ENCODE measurements at regions not wholly inside any gene's neighbourhood (a gene's known extent, or its start where the extent isn't known, plus 50 kb on each side); places are given as distances from the start of the nearest gene placed in this dataset.

GRCh38 chr2:83764447-83765005 is 694.6 kb downstream of the SUCLG1 start:
- Histone ChIP-seq H3K4me1 (ENCODE audit: control insufficient read depth in 5 of 5, insufficient read depth in 5 of 5, low read length in 5 of 5) (no peaks in the 10 kb centered on the region), H3K9me3 (ENCODE audit: control insufficient read depth in 4 of 4, insufficient read depth in 3 of 4, low read length in 3 of 4) (peaks cover 0 to 8% (median 4%) of the 10 kb centered on the region in 4 donors), H3K4me3 (no peak overlapping the region), H3K36me3 (ENCODE audit: control insufficient read depth in 4 of 4, insufficient read depth in 4 of 4, low read length in 4 of 4) (no peaks in the 10 kb centered on the region), H3K27ac (ENCODE audit: low read depth in 1 of 2, low read length in 1 of 2) (no peak overlapping the region), H3K27me3 (ENCODE audit: control insufficient read depth in 3 of 3, insufficient read depth in 3 of 3, low read length in 2 of 3) (no peaks in the 10 kb centered on the region), H3K9ac (ENCODE audit: insufficient read depth in 1 of 2, low read length in 2 of 2) (no peak overlapping the region)
- ATAC-seq (ENCODE audit: insufficient read depth, low FRiP score), result no peak
- 88 to 91% methylated on average over 5 of the region's 5 CpGs for WGBS, 2 donors
- TF ChIP-seq, protein P1, sequence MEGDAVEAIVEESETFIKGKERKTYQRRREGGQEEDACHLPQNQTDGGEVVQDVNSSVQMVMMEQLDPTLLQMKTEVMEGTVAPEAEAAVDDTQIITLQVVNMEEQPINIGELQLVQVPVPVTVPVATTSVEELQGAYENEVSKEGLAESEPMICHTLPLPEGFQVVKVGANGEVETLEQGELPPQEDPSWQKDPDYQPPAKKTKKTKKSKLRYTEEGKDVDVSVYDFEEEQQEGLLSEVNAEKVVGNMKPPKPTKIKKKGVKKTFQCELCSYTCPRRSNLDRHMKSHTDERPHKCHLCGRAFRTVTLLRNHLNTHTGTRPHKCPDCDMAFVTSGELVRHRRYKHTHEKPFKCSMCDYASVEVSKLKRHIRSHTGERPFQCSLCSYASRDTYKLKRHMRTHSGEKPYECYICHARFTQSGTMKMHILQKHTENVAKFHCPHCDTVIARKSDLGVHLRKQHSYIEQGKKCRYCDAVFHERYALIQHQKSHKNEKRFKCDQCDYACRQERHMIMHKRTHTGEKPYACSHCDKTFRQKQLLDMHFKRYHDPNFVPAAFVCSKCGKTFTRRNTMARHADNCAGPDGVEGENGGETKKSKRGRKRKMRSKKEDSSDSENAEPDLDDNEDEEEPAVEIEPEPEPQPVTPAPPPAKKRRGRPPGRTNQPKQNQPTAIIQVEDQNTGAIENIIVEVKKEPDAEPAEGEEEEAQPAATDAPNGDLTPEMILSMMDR (IDR thresholded peaks at IDR 0.05; ENCODE audit: control extremely low read depth, extremely low read depth), result no peak
- no peak for DNase-seq

DNA sequence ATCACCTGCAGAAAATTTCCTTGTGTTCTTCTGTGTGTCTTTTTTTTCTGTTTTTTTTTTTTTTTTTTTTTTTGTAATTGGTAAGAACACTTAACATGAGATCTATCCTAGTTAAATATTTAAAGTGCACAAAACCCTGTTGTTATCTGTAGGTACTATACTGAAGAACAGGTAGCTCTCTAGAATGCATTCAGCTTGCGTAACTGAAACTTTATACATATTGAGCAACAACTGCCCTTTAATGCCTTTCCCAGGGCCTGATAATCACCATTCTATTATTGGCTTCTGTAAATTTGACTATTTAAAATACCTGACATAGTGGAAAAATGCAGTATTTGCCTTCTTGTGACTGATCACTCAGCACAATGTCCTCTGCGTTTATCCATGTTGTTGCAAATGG is 701.8 kb downstream of the SUCLG1 start:
- Histone ChIP-seq H3K27me3 (ENCODE audit: control insufficient read depth in 3 of 3, insufficient read depth in 3 of 3, low read length in 2 of 3) (no peaks in the 10 kb centered on the region), H3K4me1 (ENCODE audit: control insufficient read depth in 5 of 5, insufficient read depth in 5 of 5, low read length in 5 of 5) (no peaks in the 10 kb centered on the region), H3K9me3 (ENCODE audit: control insufficient read depth in 4 of 4, insufficient read depth in 3 of 4, low read length in 3 of 4) (peaks cover 0 to 8% (median 2%) of the 10 kb centered on the region in 4 donors), H3K36me3 (ENCODE audit: control insufficient read depth in 4 of 4, insufficient read depth in 4 of 4, low read length in 4 of 4) (no peaks in the 10 kb centered on the region), H3K9ac (ENCODE audit: insufficient read depth in 1 of 2, low read length in 2 of 2) (no peak overlapping the region), H3K4me3 (no peak overlapping the region), H3K27ac (ENCODE audit: low read depth in 1 of 2, low read length in 1 of 2) (no peak overlapping the region)
- WGBS, 2 donors, result 65 to 85% methylated on average over 2 of the region's 2 CpGs
- TF ChIP-seq, protein P1 (IDR thresholded peaks at IDR 0.05; ENCODE audit: control extremely low read depth, extremely low read depth), result no peak
- no peak for ATAC-seq (ENCODE audit: insufficient read depth, low FRiP score)
- no peak for DNase-seq

- no peak for DNase-seq
- Histone ChIP-seq H3K9ac (ENCODE audit: insufficient read depth in 1 of 2, low read length in 2 of 2) (no peak overlapping the region), H3K4me3 (no peak overlapping the region), H3K27ac (ENCODE audit: low read depth in 1 of 2, low read length in 1 of 2) (no peak overlapping the region), H3K36me3 (ENCODE audit: control insufficient read depth in 4 of 4, insufficient read depth in 4 of 4, low read length in 4 of 4) (no peaks in the 10 kb centered on the region), H3K27me3 (ENCODE audit: control insufficient read depth in 3 of 3, insufficient read depth in 3 of 3, low read length in 2 of 3) (no peaks in the 10 kb centered on the region), H3K9me3 (ENCODE audit: control insufficient read depth in 4 of 4, insufficient read depth in 3 of 4, low read length in 3 of 4) (peaks cover 0 to 8% (median under 1%) of the 10 kb centered on the region in 4 donors), H3K4me1 (ENCODE audit: control insufficient read depth in 5 of 5, insufficient read depth in 5 of 5, low read length in 5 of 5) (no peaks in the 10 kb centered on the region)
- WGBS, 2 donors, result 95 to 96% methylated on average over 1 of the region's 1 CpG
- TF ChIP-seq, protein P1 (IDR thresholded peaks at IDR 0.05; ENCODE audit: control extremely low read depth, extremely low read depth), result no peak
- no peak for ATAC-seq (ENCODE audit: insufficient read depth, low FRiP score)
Measured at GRCh38 chr2:83756219-83756618, 702.9 kb downstream of the SUCLG1 start.

DNA sequence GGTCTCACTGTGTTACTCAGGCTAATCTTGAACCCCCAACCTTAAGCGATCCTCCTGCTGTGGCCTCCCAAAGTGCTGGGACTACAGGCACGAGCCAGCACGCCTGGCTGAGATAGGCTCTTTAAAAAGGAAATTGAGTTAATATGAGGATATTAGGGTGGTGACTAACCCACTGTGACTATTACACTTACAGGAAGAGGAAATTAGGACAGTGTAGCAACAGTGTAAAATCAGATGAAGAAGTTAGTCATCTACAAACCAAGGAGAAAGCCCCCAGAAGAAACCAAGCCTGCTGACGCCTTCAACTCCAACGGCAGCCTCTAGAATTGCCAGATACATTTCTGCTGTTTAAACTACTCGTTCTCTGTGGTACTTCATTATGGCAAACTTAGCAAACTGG is 711.9 kb downstream of the SUCLG1 start:
- no peak overlapping the region for H3K4me3 ChIP-seq
- no peak overlapping the region for H3K9ac ChIP-seq (ENCODE audit: insufficient read depth in 1 of 2, low read length in 2 of 2)
- no peaks in the 10 kb centered on the region for H3K36me3 ChIP-seq (ENCODE audit: control insufficient read depth in 4 of 4, insufficient read depth in 4 of 4, low read length in 4 of 4)
- H3K27me3 ChIP-seq (ENCODE audit: control insufficient read depth in 3 of 3, insufficient read depth in 3 of 3, low read length in 2 of 3), result no peaks in the 10 kb centered on the region
- ATAC-seq (ENCODE audit: insufficient read depth, low FRiP score) (no peak), DNase-seq (no peak)
- TF ChIP-seq, protein P1 (IDR thresholded peaks at IDR 0.05; ENCODE audit: control extremely low read depth, extremely low read depth), result no peak
- 80 to 86% methylated on average over 6 of the region's 6 CpGs for WGBS, 2 donors
- no peak overlapping the region for H3K27ac ChIP-seq (ENCODE audit: low read depth in 1 of 2, low read length in 1 of 2)
- H3K9me3 ChIP-seq (ENCODE audit: control insufficient read depth in 4 of 4, insufficient read depth in 3 of 4, low read length in 3 of 4), result no peaks in the 10 kb centered on the region
- H3K4me1 ChIP-seq (ENCODE audit: control insufficient read depth in 5 of 5, insufficient read depth in 5 of 5, low read length in 5 of 5), result peaks cover 0 to 2% (median 0%) of the 10 kb centered on the region in 5 donors
